ENCODE measurements at regions not wholly inside any gene's neighbourhood (a gene's known extent, or its start where the extent isn't known, plus 50 kb on each side); places are given as distances from the start of the nearest gene placed in this dataset.
A peak's percentile ranks its signal among the peaks of the same experiment; 100 is the strongest.
"Not testable (repeated sequence)": the region's sequence is repeated elsewhere in the genome, so short reads cannot be mapped to it uniquely, and the experiment has no call there.

GRCh38 chr7:97928844-97929243 is 56.6 kb upstream of the ASNS start:
- not testable (repeated sequence) for DNase-seq (ENCODE audit: low read depth in 1 of 2, low spot score in 1 of 2)

DNA sequence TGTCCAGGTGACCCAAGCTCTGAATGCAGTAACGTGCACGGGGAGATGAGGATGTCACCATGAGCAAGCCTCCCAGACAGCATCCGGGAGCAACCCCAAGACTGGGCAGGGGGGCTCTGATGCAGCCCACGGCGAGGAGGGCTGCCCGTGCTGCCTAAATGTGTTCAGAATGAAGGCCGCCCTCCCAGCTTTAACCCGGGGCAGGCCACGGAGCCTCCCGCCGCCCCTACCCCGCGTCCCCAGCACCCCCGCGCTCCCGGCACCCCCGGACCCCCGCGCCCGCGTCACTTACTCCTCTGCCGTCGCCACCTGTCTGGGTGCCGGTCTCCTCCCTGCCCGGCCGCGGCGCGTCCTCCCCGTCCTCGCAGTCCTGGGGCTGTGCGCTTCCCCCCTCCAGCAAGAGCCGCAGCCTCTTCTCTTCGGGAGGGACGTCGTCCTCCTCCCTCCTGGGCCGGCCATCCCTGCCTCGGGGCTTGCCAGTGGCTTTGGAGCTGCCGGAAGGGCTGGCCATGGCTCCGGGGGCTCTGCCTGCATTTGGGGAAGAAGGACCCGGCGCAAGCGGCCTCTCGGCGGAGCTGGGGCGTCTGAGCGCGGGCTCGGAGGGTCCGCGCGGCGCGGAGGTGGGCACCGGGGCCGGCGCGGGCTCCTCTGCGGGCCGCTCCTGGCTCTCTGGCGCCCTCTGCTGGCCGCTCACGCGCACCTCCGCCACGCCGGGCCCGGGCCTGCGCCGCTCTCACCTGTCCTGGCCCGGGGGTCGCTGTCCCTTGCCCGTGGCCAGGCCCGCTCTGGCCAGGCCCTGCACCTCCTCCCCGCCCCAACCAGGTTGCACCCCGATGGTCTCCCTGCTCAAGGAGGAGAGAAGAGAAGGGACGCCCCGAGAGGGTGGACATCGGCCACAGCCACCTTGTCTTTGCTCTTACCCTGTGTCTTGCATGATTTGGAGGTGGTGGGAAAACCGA is 55.9 kb upstream of the ASNS start:
- peak; percentile 56 to 59 for DNase-seq (ENCODE audit: low read depth in 1 of 2, low spot score in 1 of 2)

All from activated T-helper 1 cell treated with anti-CD3 and anti-CD28 coated beads, Interleukin-2, amount 50 U/mL, for 16 hours (primary cell).